KOPT-K1 (cell line): ENCODE measurements at regions not wholly inside any gene's neighbourhood (a gene's known extent, or its start where the extent isn't known, plus 50 kb on each side); places are given as distances from the start of the nearest gene placed in this dataset.
"Not testable (repeated sequence)": the region's sequence is repeated elsewhere in the genome, so short reads cannot be mapped to it uniquely, and the experiment has no call there.

Source experiments
- H3K27ac ChIP-seq: fragments of 200-600 bp; sonication (generic); 2 replicates; pipeline ENCODE4 v1.5.1; 2016; ENCODE audit warnings: antibody characterized with exemption, mild to moderate bottlenecking, low read depth, low read length; ENCODE audit not compliant: poor library complexity, severe bottlenecking
- H3K36me3 ChIP-seq: fragments of 200-600 bp; sonication (generic); 2 replicates; pipeline ENCODE4 v1.5.1; 2017; ENCODE audit warnings: antibody characterized with exemption, mild to moderate bottlenecking, low read length, moderate library complexity; ENCODE audit not compliant: insufficient read depth
- H3K9me3 ChIP-seq: fragments of 200-600 bp; sonication (generic); 2 replicates; pipeline ENCODE4 v1.5.1; 2017; ENCODE audit warnings: antibody characterized with exemption, low read length, mild to moderate bottlenecking; ENCODE audit not compliant: insufficient read depth, poor library complexity, severe bottlenecking

DNA sequence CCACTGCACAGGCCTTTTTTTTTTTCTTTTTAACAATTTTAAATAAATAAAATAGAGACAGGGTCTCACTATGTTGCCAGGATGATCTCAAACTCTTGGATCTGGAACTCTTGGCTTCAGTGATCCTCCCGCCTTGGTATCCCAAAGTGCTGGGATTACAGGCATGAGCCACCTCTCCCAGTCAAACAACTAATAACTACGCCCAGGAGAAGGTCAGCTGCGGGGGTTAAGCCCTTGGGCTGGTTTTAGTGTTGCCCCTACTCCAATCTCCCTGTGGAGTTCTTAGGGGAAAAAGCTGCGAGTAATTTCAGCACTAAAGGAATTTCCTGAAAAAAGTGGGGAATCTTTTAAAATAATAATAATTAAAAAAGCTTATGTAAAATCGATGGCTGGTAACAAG lies 96.4 kb upstream of the XPO1 start:
- no peaks in the 10 kb centered on the region for H3K36me3 ChIP-seq
- H3K27ac ChIP-seq, result no peak overlapping the region
- H3K9me3 ChIP-seq, result no peaks in the 10 kb centered on the region

DNA sequence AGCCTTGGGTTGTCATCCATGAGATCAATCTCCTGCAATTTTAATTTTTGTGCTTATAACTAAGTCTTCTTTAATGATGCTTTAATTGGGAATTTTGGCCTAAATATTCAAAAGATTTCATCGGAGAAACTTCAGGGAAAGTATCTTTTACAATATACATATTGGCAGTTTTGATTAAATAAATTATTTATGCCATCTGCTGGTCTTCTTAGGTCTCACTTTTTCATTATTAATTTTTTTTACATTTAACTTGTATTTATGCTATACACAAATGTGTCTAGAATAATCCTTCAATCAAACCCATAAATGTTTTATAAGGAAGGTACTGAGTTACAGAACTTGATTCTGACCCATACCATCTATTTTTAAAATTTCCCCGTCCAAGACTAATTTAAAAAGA lies 95.1 kb upstream of the XPO1 start:
- no peaks in the 10 kb centered on the region for H3K9me3 ChIP-seq
- H3K36me3 ChIP-seq, result no peaks in the 10 kb centered on the region
- no peak overlapping the region for H3K27ac ChIP-seq

DNA sequence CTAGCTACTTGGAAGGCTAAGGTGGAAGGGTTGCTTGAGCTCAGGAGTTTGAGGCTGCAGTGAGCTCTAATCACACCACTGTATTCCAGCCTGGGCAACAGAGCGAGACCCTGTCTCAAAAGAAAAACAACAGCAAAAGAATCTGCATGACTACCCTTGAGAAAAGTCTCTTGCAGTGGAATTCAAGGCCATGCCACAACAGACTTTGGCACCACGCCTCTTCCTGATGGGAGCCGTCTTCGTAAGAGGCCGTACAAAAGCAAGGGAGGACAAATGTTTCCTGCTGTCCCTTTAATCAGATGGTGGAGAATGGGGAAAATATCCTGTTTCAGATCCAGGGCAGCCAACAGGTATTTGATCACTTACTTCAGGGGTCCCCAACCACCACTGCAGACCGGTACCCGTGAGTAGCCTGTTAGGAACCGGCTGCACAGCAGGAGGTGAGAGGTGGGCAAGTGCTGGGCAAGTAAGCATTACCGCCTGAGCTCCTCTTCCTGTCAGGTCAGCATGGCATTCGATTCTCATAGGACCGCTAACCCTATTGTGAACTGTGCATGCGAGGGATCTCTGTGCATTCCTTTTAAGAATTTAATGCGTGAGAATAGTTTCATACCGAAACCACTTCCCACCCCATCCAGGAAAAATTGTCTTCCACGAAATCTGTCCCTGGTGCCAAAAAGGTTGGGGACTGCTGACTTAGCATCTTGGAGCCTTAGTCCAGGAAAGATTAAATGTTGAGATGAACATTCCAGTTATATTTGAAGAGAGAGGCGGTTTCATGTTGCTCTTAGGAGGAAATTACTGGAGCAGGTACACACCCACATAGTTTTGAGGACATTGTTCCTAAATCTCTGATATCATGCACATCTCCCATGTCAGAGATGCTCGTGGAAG lies 94.4 kb upstream of the XPO1 start:
- no peaks in the 10 kb centered on the region for H3K9me3 ChIP-seq
- no peaks in the 10 kb centered on the region for H3K36me3 ChIP-seq
- H3K27ac ChIP-seq, result no peak overlapping the region

- no peak overlapping the region for H3K27ac ChIP-seq
- no peaks in the 10 kb centered on the region for H3K36me3 ChIP-seq
- H3K9me3 ChIP-seq, result no peaks in the 10 kb centered on the region
Measured at GRCh38 chr2:61631321-61631720, 93.2 kb upstream of the XPO1 start.

DNA sequence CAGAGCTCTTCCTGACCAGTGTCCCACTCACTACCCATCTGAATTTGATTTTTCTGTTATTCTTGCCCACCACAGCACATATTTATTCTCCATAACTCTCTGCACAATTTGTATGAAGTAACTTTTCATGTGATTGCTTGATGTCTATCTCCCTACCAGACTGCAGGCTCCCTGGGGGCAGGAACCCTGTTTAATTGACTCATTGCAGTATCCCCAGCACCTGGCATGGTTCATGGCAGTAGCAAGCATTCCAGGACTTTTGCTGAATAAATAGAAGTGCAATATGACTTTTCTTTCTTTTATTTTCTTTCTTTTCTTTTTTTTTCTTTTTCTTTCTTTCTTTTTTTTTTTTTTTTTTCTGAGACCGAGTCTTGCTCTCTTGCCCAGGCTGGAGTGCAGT lies 88.7 kb upstream of the XPO1 start:
- H3K36me3 ChIP-seq, result no peaks in the 10 kb centered on the region
- H3K9me3 ChIP-seq, result no peaks in the 10 kb centered on the region
- no peak overlapping the region for H3K27ac ChIP-seq

DNA sequence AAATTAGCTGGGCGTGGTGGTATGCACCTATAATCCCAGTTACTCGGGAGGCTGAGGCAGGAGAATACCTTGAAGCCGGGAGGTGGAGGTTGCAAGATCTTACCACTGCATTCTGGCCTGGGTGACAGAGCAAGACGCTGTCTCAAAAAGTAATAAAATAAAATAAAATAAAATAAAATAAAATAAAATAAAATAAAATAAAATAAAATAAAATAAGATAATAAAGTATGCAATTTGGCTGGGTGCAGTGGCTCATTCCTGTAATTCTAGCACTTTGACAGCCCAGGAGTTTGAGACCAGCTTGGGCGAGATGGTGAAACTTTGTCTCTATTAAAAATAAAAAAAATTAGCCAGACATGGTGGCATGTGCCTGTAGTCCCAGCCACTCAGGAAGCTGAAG lies 85.6 kb upstream of the XPO1 start:
- no peaks in the 10 kb centered on the region for H3K9me3 ChIP-seq
- no peaks in the 10 kb centered on the region for H3K36me3 ChIP-seq
- no peak overlapping the region for H3K27ac ChIP-seq

- no peak overlapping the region for H3K27ac ChIP-seq
- no peaks in the 10 kb centered on the region for H3K9me3 ChIP-seq
- no peaks in the 10 kb centered on the region for H3K36me3 ChIP-seq
Measured at GRCh38 chr2:61620244-61621159, 82.3 kb upstream of the XPO1 start.

DNA sequence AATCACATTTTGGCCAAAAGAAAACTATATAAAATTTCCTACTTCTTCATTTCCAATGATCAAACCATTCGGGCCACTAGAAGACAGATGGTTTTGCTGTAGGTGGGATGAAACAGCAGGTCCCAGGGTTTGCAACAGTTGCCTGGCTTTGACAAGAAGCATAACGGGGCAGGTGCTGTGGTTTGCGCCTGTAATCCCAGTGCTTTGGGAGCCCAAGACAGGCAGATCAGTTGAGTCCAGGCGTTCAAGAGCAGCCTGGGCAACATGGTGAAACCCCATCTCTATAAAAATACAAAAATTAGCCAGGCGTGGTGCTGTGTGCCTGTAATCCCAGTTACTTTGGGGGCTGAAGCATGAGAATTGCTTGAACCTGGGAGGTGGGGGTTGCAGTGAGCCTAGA lies 81.4 kb upstream of the XPO1 start:
- no peaks in the 10 kb centered on the region for H3K36me3 ChIP-seq
- no peak overlapping the region for H3K27ac ChIP-seq
- no peaks in the 10 kb centered on the region for H3K9me3 ChIP-seq

GRCh38 chr2:61617610-61618009 lies 79.5 kb upstream of the XPO1 start:
- no peaks in the 10 kb centered on the region for H3K9me3 ChIP-seq

DNA sequence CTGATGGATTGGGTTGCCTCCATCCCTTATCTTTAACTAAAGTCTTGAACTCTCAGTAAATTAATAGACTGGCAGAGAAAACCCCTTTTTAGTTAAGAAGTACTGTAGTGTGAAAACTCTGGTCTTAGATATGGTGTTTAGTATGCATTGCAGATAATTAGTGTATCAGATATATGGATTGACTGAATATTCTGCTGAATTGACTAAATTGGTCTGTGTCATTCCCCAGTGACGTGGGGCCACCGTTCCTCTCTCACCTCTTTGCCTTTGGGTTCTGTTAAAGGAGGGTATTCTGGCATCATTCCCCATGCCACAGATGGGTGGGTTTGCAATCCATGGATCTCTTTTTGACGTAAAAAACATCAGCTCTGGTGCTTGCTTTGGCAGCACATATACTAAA lies 67.1 kb upstream of the XPO1 start:
- no peak overlapping the region for H3K27ac ChIP-seq
- H3K36me3 ChIP-seq, result no peaks in the 10 kb centered on the region
- H3K9me3 ChIP-seq, result no peaks in the 10 kb centered on the region

More at GRCh38 chr2:61617610-61618009, 79.5 kb upstream of the XPO1 start:
- Histone ChIP-seq H3K27ac (no peak overlapping the region), H3K36me3 (no peaks in the 10 kb centered on the region)

DNA sequence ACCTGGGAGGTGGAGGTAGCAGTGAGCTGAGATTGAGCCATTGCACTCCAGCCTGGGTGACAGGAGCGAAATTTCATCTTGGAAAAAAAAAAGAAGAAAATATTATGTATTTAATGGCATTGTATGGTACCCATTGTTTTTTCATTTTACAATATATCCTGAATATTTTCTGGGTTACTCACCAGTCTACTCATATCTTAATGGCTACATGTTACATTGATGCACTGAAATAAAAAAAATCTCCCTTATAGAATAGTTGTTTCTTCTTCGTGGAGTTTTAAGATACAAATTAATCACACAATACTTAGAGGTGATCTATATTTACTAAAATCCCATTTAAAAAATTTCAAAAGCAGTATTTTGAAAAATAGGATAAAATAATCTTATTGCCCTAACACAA lies 66.3 kb upstream of the XPO1 start:
- H3K36me3 ChIP-seq, result no peaks in the 10 kb centered on the region
- no peaks in the 10 kb centered on the region for H3K9me3 ChIP-seq
- no peak overlapping the region for H3K27ac ChIP-seq

DNA sequence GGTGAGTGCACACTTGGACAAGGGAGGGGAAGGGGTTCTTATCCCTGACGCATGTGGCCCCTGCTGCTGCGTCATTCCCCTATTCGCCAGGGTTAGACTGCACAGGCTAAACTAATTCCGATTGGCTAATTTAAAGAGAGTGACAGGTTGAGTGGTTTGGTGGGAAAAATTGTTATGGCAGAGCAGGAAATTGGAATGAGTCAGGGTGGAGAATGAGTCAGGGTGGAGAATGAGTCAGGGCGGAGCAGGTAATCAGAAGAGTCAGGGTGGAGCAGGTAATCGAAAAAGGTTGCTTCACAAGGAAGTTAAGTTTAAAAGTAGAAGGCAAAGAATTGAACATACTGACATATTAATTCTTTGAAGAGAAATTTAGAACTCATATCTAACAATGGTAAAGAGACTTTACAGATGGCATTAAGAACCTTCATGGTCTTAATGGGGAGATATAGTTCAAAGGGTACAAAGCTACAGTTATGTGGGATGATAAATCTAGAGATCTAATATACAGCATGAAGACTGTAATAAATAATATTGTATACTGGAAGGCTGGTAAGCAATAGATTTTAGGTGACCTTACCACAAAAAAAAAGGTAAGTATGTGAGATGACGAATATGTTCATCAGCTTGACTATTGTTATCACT lies 60.5 kb upstream of the XPO1 start:
- not testable (repeated sequence) for H3K9me3 ChIP-seq, H3K36me3 ChIP-seq, H3K27ac ChIP-seq

- Histone ChIP-seq H3K9me3 (peaks cover 8% of the 10 kb centered on the region), H3K36me3 (no peaks in the 10 kb centered on the region), H3K27ac (no peak overlapping the region)
Measured at GRCh38 chr2:61597300-61598289, 59.4 kb upstream of the XPO1 start.

GRCh38 chr2:61594201-61594600 lies 56.0 kb upstream of the XPO1 start:
- not testable (repeated sequence) for H3K27ac ChIP-seq, H3K9me3 ChIP-seq, H3K36me3 ChIP-seq
